OCI-LY7 (cell line): ENCODE measurements at regions not wholly inside any gene's neighbourhood (a gene's known extent, or its start where the extent isn't known, plus 50 kb on each side); places are given as distances from the start of the nearest gene placed in this dataset.

ENCODE experiments used
- BruUV-seq: library from RNA; stranded (reverse); fragments of 400-500 nt; replicated peaks from 2 replicates; lab custom pipeline; 2021; lab: Mats Ljungman, UMichigan
- CTCF ChIA-PET: fragments of 300-600 bp; sonication (Branson Sonifier 250); formaldehyde crosslinking; loops from one replicate; lab custom pipeline; 2022; ENCODE audit warnings: antibody characterized with exemption; ENCODE audit not compliant: unreplicated experiment; lab: Charles Lee
- POLR2A ChIA-PET: fragments of 300-600 bp; sonication (Branson Sonifier 250); formaldehyde crosslinking; loops from one replicate; lab custom pipeline; 2022; ENCODE audit warnings: antibody characterized with exemption; lab: Charles Lee
- DNase-seq: peaks from one replicate; pipeline ENCODE4 v3.0.0-alpha.2; 2015; ENCODE audit warnings: low spot score
- H2AFZ ChIP-seq: fragments of 200-600 bp; sonication (generic), shearing (Covaris generic); 2 replicates; pipeline ENCODE4 v1.6.1; 2014; ENCODE audit warnings: mild to moderate bottlenecking, antibody characterized with exemption, low read length, moderate library complexity
- H3K27ac ChIP-seq: fragments of 200-600 bp; sonication (generic); 2 replicates; pipeline ENCODE4 v1.5.1; 2014; ENCODE audit warnings: mixed run types, low read depth, mild to moderate bottlenecking, moderate library complexity, low read length, inconsistent platforms; ENCODE audit not compliant: poor library complexity, severe bottlenecking
- H3K36me3 ChIP-seq: fragments of 200-600 bp; sonication (generic); 2 replicates; pipeline ENCODE4 v1.6.1; 2014; ENCODE audit warnings: mild to moderate bottlenecking, antibody characterized with exemption, low read length, moderate library complexity, mixed read lengths; ENCODE audit not compliant: insufficient read depth
- H3K4me1 ChIP-seq: fragments of 200-600 bp; sonication (generic); 2 replicates; pipeline ENCODE4 v1.5.1; 2014; ENCODE audit warnings: mild to moderate bottlenecking, low read length; ENCODE audit not compliant: insufficient read depth, poor library complexity, severe bottlenecking
- H3K4me2 ChIP-seq: fragments of 200-600 bp; sonication (generic); 2 replicates; pipeline ENCODE4 v1.6.1; 2014; ENCODE audit warnings: mild to moderate bottlenecking, low read length
- H3K4me3 ChIP-seq: fragments of 200-600 bp; sonication (generic); 2 replicates; pipeline ENCODE4 v1.5.1; 2014; ENCODE audit warnings: mild to moderate bottlenecking, low read depth, low read length; ENCODE audit not compliant: poor library complexity, severe bottlenecking
- H3K79me2 ChIP-seq: fragments of 200-600 bp; sonication (generic); 2 replicates; pipeline ENCODE4 v1.6.1; 2016; ENCODE audit warnings: low read depth, mild to moderate bottlenecking, low read length, moderate library complexity, mixed read lengths; ENCODE audit not compliant: insufficient read depth
- H3K9me2 ChIP-seq: fragments of 200-600 bp; sonication (generic); 2 replicates; pipeline ENCODE4 v1.6.1; 2016; ENCODE audit warnings: mild to moderate bottlenecking, low read length, mixed read lengths; ENCODE audit not compliant: insufficient read depth
- H3K9me3 ChIP-seq: fragments of 200-600 bp; sonication (generic); 2 replicates; pipeline ENCODE4 v1.6.1; 2014; ENCODE audit warnings: mild to moderate bottlenecking, mixed run types, low read length, mixed read lengths
- H4K20me1 ChIP-seq: fragments of 200-600 bp; sonication (generic); 2 replicates; pipeline ENCODE4 v1.6.1; 2014; ENCODE audit warnings: mild to moderate bottlenecking, antibody characterized with exemption, low read length, moderate library complexity, mixed read lengths; ENCODE audit not compliant: insufficient read depth
- EZH2phosphoT487 ChIP-seq: fragments of 200-600 bp; sonication (generic); IDR thresholded peaks from 2 replicates; pipeline ENCODE4 v1.6.1; 2018; ENCODE audit warnings: low read depth, borderline replicate concordance, mild to moderate bottlenecking, mixed run types, antibody characterized with exemption, low read length, moderate library complexity, mixed read lengths
- intact Hi-C: fragments of 100-400 bp; cut with micrococcal nuclease; formaldehyde crosslinking; loops from one replicate; pipeline ENCODE4 v1.10.0; 2022; ENCODE audit not compliant: unreplicated experiment
- TF ChIP-seq, protein P1 (sequence below): fragments of 200-600 bp; sonication (generic); conservative IDR thresholded peaks from 2 replicates; pipeline ENCODE4 v1.5.1; 2014; ENCODE audit warnings: mild to moderate bottlenecking, antibody characterized with exemption, low read length, moderate library complexity, mixed read lengths

DNA sequence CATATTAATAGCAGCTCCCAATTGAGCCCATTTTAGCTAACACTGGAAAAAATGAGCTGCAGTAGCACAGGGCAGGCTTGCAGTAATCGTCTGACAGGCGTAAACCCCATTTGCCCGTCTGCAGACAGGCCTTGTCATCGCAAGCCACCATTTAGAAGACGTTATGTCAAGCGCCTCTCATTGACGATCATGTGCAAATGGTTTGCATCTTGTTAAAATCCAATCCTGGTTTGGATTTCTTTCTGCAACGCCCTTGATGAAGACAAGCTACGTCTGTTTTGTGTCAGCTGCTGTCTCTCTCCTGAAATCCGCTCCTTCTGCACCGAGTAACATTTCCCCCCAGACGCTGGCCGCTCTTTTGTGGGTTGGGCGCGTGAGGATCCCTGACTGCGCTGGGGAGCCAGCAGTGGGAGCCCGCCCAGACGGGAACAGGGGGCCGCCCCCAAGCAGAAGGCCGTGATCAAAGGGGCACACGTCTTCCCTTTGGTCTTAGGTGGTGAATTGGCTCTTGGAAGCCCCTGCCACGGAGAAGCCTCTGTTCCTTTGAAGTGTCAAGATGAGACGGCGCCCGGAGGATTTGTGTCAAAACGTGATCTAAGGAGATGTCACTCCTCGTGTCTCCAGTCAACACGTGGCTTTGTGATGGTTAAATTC lies 84.2 kb upstream of the GPC1 start:
- POLR2A ChIA-PET = no interaction called here
- TF ChIP-seq EZH2phosphoT487 = no peak
- TF ChIP-seq, protein P1, sequence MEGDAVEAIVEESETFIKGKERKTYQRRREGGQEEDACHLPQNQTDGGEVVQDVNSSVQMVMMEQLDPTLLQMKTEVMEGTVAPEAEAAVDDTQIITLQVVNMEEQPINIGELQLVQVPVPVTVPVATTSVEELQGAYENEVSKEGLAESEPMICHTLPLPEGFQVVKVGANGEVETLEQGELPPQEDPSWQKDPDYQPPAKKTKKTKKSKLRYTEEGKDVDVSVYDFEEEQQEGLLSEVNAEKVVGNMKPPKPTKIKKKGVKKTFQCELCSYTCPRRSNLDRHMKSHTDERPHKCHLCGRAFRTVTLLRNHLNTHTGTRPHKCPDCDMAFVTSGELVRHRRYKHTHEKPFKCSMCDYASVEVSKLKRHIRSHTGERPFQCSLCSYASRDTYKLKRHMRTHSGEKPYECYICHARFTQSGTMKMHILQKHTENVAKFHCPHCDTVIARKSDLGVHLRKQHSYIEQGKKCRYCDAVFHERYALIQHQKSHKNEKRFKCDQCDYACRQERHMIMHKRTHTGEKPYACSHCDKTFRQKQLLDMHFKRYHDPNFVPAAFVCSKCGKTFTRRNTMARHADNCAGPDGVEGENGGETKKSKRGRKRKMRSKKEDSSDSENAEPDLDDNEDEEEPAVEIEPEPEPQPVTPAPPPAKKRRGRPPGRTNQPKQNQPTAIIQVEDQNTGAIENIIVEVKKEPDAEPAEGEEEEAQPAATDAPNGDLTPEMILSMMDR = no peak
- no peaks in the 10 kb centered on the region for H3K36me3 ChIP-seq
- no peak overlapping the region for H3K27ac ChIP-seq
- H2AFZ ChIP-seq = no peak overlapping the region
- H3K4me3 ChIP-seq = no peak overlapping the region
- H3K4me2 ChIP-seq = no peak overlapping the region
- H3K4me1 ChIP-seq = no peaks in the 10 kb centered on the region
- intact Hi-C loops = no loop called here
- no peaks in the 10 kb centered on the region for H3K9me3 ChIP-seq
- no peaks in the 10 kb centered on the region for H4K20me1 ChIP-seq
- no peak for DNase-seq
- CTCF ChIA-PET = no interaction called here
- H3K9me2 ChIP-seq = no peaks in the 10 kb centered on the region
- BruUV-seq = no TSS peak
- no peaks in the 10 kb centered on the region for H3K79me2 ChIP-seq

DNA sequence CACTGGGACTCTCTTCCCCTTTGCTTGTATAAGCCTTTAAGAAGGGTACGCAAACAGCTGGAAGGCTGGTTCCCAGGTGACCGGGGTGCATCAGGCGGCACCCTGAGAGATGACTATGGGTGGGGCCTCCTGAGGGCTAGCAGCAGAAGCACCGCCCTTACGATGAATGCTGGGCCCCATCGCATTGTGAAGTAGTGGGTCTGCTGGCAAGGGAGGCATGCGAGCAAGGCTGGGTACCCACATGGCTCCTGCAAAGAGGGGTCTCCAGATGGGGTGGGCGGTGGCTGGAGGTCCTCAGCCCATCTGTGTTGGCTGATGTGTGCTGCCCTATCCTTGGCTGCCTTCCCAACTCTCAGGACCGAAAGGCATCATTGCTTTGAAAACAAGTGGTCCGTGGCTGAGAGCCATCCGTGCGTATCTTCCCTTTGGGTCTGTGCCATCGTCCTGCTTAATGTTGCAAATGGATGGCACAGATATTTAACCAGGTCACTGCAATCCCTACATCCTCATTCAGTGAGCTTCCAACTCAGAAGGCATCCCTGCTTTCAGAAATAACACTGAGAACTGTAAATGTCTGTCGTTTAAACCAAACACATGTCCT lies 83.5 kb upstream of the GPC1 start:
- DNase-seq = no peak
- H3K9me2 ChIP-seq = no peaks in the 10 kb centered on the region
- H3K4me1 ChIP-seq = no peaks in the 10 kb centered on the region
- H2AFZ ChIP-seq = no peak overlapping the region
- no TSS peak for BruUV-seq
- POLR2A ChIA-PET = no interaction called here
- TF ChIP-seq, protein P1 = no peak
- no peak for TF ChIP-seq EZH2phosphoT487
- H3K4me3 ChIP-seq = no peak overlapping the region
- H3K4me2 ChIP-seq = no peak overlapping the region
- no peak overlapping the region for H3K27ac ChIP-seq
- CTCF ChIA-PET = no interaction called here
- intact Hi-C loops = no loop called here
- H3K9me3 ChIP-seq = no peaks in the 10 kb centered on the region
- H3K79me2 ChIP-seq = no peaks in the 10 kb centered on the region
- no peaks in the 10 kb centered on the region for H3K36me3 ChIP-seq
- no peaks in the 10 kb centered on the region for H4K20me1 ChIP-seq

GRCh38 chr2:240353086-240353798 lies 82.2 kb upstream of the GPC1 start:
- Histone ChIP-seq H3K4me1 (no peaks in the 10 kb centered on the region), H3K79me2 (no peaks in the 10 kb centered on the region), H3K9me2 (no peaks in the 10 kb centered on the region), H3K9me3 (no peaks in the 10 kb centered on the region), H3K27ac (no peak overlapping the region), H3K4me2 (no peak overlapping the region), H3K4me3 (no peak overlapping the region), H3K36me3 (no peaks in the 10 kb centered on the region), H2AFZ (no peak overlapping the region), H4K20me1 (no peaks in the 10 kb centered on the region)
- ChIA-PET POLR2A (no interaction called here), CTCF (no interaction called here)
- no peak for TF ChIP-seq EZH2phosphoT487
- TF ChIP-seq, protein P1 = no peak
- no TSS peak for BruUV-seq
- no peak for DNase-seq
- intact Hi-C loops = no loop called here
